SK-N-SH (cell line): ENCODE measurements at regions not wholly inside any gene's neighbourhood (a gene's known extent, or its start where the extent isn't known, plus 50 kb on each side); places are given as distances from the start of the nearest gene placed in this dataset.

Source experiments
- CTCF ChIA-PET: fragments of 300-600, 350-600 bp; formaldehyde crosslinking; extraction: SDS; loops from one replicate; lab custom pipeline; 2021; lab: Yijun Ruan, JAX
- POLR2A ChIA-PET: fragments of 350-600 bp; sonication (Branson Sonifier 250); formaldehyde crosslinking; extraction: SDS; loops from one replicate; lab custom pipeline; 2020; ENCODE audit warnings: antibody characterized with exemption, inconsistent platforms; lab: Yijun Ruan, JAX
- DNase-seq: peaks from one replicate; pipeline ENCODE4 v3.0.0; 2012
- H2AFZ ChIP-seq: fragments of 200-600 bp; sonication (generic); 2 replicates; pipeline ENCODE4 v1.8.1; 2016; ENCODE audit warnings: antibody characterized with exemption, mild to moderate bottlenecking, low read depth
- H3F3A ChIP-seq: fragments of 200-600 bp; sonication (generic); replicated peaks from 2 replicates; pipeline ENCODE3; 2016; ENCODE audit warnings: antibody characterized with exemption, mild to moderate bottlenecking; ENCODE audit not compliant: insufficient read depth
- H3K27ac ChIP-seq, 2 experiments: fragments of 200-500 bp in 1 of 2; fragments of 200-600 bp in 1 of 2; sonication (Bioruptor generic) in 1 of 2; sonication (generic), shearing (Covaris generic) in 1 of 2; 2 replicates each; pipeline versions ENCODE4 v1.5.1 to v1.6.1; 2014 to 2016; ENCODE audit warnings: low read depth in 2 of 2, inconsistent platforms in 1 of 2, low read length in 1 of 2, mild to moderate bottlenecking in 1 of 2, mixed read lengths in 1 of 2
- H3K27me3 ChIP-seq: fragments of 200-600 bp; sonication (generic), shearing (Covaris generic); 2 replicates; pipeline ENCODE4 v1.6.1; 2016; ENCODE audit warnings: mixed run types; ENCODE audit not compliant: insufficient read depth
- H3K36me3 ChIP-seq, 2 experiments: fragments of 200-500 bp in 1 of 2; fragments of 200-600 bp in 1 of 2; sonication (Bioruptor generic) in 1 of 2; sonication (generic) in 1 of 2; replicated peaks in 1 of 2; 2 replicates each; pipeline versions ENCODE3 to v1.5.1; 2014 to 2016; ENCODE audit warnings: low read length in 1 of 2, mild to moderate bottlenecking in 1 of 2; ENCODE audit not compliant: insufficient read depth in 2 of 2, control insufficient read depth in 1 of 2
- H3K4me1 ChIP-seq, 2 experiments: fragments of 200-500 bp in 1 of 2; fragments of 200-600 bp in 1 of 2; sonication (Bioruptor generic) in 1 of 2; sonication (generic), shearing (Covaris generic) in 1 of 2; 2 replicates each; pipeline versions ENCODE4 v1.5.1 to v1.6.1; 2014 to 2016; ENCODE audit warnings: low read depth in 1 of 2, low read length in 1 of 2, mixed run types in 1 of 2; ENCODE audit not compliant: insufficient read depth in 2 of 2, control insufficient read depth in 1 of 2
- H3K4me2 ChIP-seq: fragments of 200-600 bp; sonication (generic), shearing (Covaris generic); 2 replicates; pipeline ENCODE4 v1.6.1; 2017; ENCODE audit warnings: mixed run types
- H3K4me3 ChIP-seq, 2 experiments: fragments of 200-500 bp in 1 of 2; fragments of 200-600 bp in 1 of 2; sonication (Bioruptor generic) in 1 of 2; sonication (generic), shearing (Covaris generic) in 1 of 2; 2 replicates each; pipeline versions ENCODE4 v1.5.1 to v1.8.1; 2014 to 2016; ENCODE audit warnings: low read depth in 2 of 2, inconsistent platforms in 1 of 2, low read length in 1 of 2, mild to moderate bottlenecking in 1 of 2, mixed read lengths in 1 of 2, moderate library complexity in 1 of 2
- H3K79me2 ChIP-seq: fragments of 200-600 bp; sonication (generic); 2 replicates; pipeline ENCODE4 v1.8.1; 2017; ENCODE audit warnings: mild to moderate bottlenecking; ENCODE audit not compliant: insufficient read depth
- H3K9ac ChIP-seq: fragments of 200-600 bp; sonication (generic); 2 replicates; pipeline ENCODE4 v1.6.1; 2017; ENCODE audit warnings: mixed run types
- H3K9me2 ChIP-seq: fragments of 200-600 bp; sonication (generic); 2 replicates; pipeline ENCODE4 v1.6.1; 2017; ENCODE audit warnings: mixed run types
- H3K9me3 ChIP-seq: fragments of 200-600 bp; sonication (generic); 2 replicates; pipeline ENCODE4 v1.6.1; 2017; ENCODE audit warnings: mixed run types, mild to moderate bottlenecking, moderate library complexity
- H4K20me1 ChIP-seq: fragments of 200-600 bp; sonication (generic); 2 replicates; pipeline ENCODE4 v1.6.1; 2017; ENCODE audit warnings: mild to moderate bottlenecking, mixed run types; ENCODE audit not compliant: insufficient read depth
- CHD2 ChIP-seq: fragments of 150-350 bp; IDR thresholded peaks from 2 replicates; pipeline ENCODE4 v1.6.1; 2018; ENCODE audit warnings: low read length; ENCODE audit not compliant: partially characterized antibody
- ELF1 ChIP-seq: IDR thresholded peaks from 2 replicates; pipeline ENCODE4 v1.4.0; 2012
- FOSL2 ChIP-seq: IDR thresholded peaks from 2 replicates; pipeline ENCODE4 v1.4.0; 2012; ENCODE audit warnings: low read depth, mild to moderate bottlenecking, moderate library complexity, borderline replicate concordance
- GATA2 ChIP-seq: sonication (generic); formaldehyde crosslinking; IDR thresholded peaks from 2 replicates; pipeline ENCODE4 v1.5.0; 2020; ENCODE audit warnings: mild to moderate bottlenecking, missing genetic modification reagents
- JUND ChIP-seq: IDR thresholded peaks from 2 replicates; pipeline ENCODE4 v1.4.0; 2012
- MXI1 ChIP-seq: IDR thresholded peaks from 2 replicates; pipeline ENCODE4 v1.6.1; 2012; ENCODE audit warnings: mild to moderate bottlenecking, low read depth, low read length, improper control_type of control experiment
- RXRA ChIP-seq: IDR thresholded peaks from 2 replicates; pipeline ENCODE4 v1.4.0; 2012; ENCODE audit warnings: low read depth, mild to moderate bottlenecking, borderline replicate concordance
- TCF12 ChIP-seq: IDR thresholded peaks from 2 replicates; pipeline ENCODE4 v1.4.0; 2012
- WGBS: methylation state at CpG from one replicate; pipeline ENCODE4 v1.1.6; 2017; ENCODE audit warnings: low lambda C conversion rate; 5-methylcytosine and 5-hydroxymethylcytosine counted together
- TF ChIP-seq, protein P1 (sequence below): IDR thresholded peaks from 2 replicates; pipeline ENCODE4 v1.4.0; 2012; ENCODE audit warnings: low read depth, borderline replicate concordance
- TF ChIP-seq, protein P2 (sequence below): fragments of 150-350 bp; IDR thresholded peaks from 2 replicates; pipeline ENCODE4 v1.6.1; 2016; ENCODE audit warnings: mild to moderate bottlenecking, low read depth, low read length
- TF ChIP-seq, protein P3 (sequence below): IDR thresholded peaks from 2 replicates; pipeline ENCODE4 v1.6.1; 2012; ENCODE audit warnings: mild to moderate bottlenecking, low read depth, low read length, moderate library complexity

DNA sequence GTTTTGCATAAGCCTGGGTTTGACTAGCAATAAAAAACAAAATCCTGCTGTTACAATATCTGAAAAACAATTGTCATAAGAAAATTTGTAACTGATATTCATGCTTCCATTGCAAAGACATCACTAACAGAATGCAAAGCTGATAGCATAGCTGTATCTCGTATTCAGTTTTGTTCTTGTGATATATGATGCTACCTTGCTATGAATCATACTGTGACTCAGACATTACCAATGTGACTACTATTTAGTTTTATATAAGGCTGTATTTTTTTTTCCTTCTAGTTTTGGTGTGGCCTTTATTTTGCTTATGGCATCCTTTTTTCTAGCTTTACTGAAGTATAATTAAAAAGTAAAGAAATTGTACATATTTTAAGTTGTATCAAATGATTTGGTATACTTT is 1381.8 kb downstream of the MRPL39 start:
- Histone ChIP-seq H3K9ac (no peak overlapping the region), H4K20me1 (no peaks in the 10 kb centered on the region), H3K27me3 (no peaks in the 10 kb centered on the region), H3F3A (peaks cover 7% of the 10 kb centered on the region), H3K36me3 (no peaks in the 10 kb centered on the region), H3K4me1 (no peaks in the 10 kb centered on the region), H3K4me2 (no peak overlapping the region), H2AFZ (no peak overlapping the region), H3K9me3 (0 out of 2 replicates have a peak, but pooled peaks cover 8% of the 10 kb centered on the region)
- ChIA-PET POLR2A (no interaction called here), CTCF (interaction anchor here (2.1 kb wide), 1 partner anchor 10 kb away, joined by 5 read pairs; no protein-coding TSS in a partner anchor)
- TF ChIP-seq FOSL2 (peak; percentile 91), CHD2 (no peak), JUND (peak; percentile 87), TCF12 (0 out of 2 replicates have a peak, but pooled peaks have one; percentile 19), GATA2 (no peak)
- TF ChIP-seq, protein P1, sequence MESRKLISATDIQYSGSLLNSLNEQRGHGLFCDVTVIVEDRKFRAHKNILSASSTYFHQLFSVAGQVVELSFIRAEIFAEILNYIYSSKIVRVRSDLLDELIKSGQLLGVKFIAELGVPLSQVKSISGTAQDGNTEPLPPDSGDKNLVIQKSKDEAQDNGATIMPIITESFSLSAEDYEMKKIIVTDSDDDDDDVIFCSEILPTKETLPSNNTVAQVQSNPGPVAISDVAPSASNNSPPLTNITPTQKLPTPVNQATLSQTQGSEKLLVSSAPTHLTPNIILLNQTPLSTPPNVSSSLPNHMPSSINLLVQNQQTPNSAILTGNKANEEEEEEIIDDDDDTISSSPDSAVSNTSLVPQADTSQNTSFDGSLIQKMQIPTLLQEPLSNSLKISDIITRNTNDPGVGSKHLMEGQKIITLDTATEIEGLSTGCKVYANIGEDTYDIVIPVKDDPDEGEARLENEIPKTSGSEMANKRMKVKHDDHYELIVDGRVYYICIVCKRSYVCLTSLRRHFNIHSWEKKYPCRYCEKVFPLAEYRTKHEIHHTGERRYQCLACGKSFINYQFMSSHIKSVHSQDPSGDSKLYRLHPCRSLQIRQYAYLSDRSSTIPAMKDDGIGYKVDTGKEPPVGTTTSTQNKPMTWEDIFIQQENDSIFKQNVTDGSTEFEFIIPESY = no peak
- TF ChIP-seq, all 33 proteins: peak for 3
- Histone ChIP-seq H3K79me2 (no peaks in the 10 kb centered on the region), H3K27ac (no peak overlapping the region), H3K4me3 (no peak overlapping the region), H3K9me2 (no peaks in the 10 kb centered on the region)
- DNase-seq = no peak
- WGBS = 8% methylated on average over 1 of the region's 1 CpG

DNA sequence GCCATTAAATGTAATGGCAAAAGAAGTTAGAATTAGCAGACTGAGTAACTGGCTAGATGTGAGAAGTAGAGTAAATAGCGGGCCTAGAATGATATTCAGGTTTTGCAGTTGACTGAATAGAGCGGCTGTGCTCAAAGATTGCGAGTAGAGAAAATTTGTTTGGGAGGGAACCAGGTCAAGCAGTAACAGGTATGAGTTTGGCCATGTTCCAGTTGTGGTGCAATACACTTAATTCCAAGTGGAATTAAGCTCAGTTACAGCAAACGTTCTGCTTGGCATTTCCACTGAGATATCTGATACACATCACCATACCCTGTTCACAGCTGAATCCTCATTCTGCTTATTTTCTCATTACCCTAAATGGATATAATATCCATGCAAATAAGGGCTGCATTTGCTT is 1382.9 kb downstream of the MRPL39 start:
- Histone ChIP-seq H4K20me1 (no peaks in the 10 kb centered on the region), H3K9me2 (no peaks in the 10 kb centered on the region), H3K4me1 (no peaks in the 10 kb centered on the region), H3K4me2 (no peak overlapping the region), H3K9ac (no peak overlapping the region), H3K79me2 (no peaks in the 10 kb centered on the region), H3K9me3 (0 out of 2 replicates have a peak, but pooled peaks cover 8% of the 10 kb centered on the region), H3K27me3 (no peaks in the 10 kb centered on the region), H2AFZ (no peak overlapping the region), H3F3A (peaks cover 7% of the 10 kb centered on the region), H3K27ac (no peak overlapping the region), H3K36me3 (no peaks in the 10 kb centered on the region), H3K4me3 (no peak overlapping the region)
- 81% methylated on average over 4 of the region's 4 CpGs for WGBS
- TF ChIP-seq, protein P2, sequence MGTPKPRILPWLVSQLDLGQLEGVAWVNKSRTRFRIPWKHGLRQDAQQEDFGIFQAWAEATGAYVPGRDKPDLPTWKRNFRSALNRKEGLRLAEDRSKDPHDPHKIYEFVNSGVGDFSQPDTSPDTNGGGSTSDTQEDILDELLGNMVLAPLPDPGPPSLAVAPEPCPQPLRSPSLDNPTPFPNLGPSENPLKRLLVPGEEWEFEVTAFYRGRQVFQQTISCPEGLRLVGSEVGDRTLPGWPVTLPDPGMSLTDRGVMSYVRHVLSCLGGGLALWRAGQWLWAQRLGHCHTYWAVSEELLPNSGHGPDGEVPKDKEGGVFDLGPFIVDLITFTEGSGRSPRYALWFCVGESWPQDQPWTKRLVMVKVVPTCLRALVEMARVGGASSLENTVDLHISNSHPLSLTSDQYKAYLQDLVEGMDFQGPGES = no peak
- TF ChIP-seq RXRA (no peak), GATA2 (no peak), ELF1 (no peak), MXI1 (no peak)
- TF ChIP-seq, protein P3, sequence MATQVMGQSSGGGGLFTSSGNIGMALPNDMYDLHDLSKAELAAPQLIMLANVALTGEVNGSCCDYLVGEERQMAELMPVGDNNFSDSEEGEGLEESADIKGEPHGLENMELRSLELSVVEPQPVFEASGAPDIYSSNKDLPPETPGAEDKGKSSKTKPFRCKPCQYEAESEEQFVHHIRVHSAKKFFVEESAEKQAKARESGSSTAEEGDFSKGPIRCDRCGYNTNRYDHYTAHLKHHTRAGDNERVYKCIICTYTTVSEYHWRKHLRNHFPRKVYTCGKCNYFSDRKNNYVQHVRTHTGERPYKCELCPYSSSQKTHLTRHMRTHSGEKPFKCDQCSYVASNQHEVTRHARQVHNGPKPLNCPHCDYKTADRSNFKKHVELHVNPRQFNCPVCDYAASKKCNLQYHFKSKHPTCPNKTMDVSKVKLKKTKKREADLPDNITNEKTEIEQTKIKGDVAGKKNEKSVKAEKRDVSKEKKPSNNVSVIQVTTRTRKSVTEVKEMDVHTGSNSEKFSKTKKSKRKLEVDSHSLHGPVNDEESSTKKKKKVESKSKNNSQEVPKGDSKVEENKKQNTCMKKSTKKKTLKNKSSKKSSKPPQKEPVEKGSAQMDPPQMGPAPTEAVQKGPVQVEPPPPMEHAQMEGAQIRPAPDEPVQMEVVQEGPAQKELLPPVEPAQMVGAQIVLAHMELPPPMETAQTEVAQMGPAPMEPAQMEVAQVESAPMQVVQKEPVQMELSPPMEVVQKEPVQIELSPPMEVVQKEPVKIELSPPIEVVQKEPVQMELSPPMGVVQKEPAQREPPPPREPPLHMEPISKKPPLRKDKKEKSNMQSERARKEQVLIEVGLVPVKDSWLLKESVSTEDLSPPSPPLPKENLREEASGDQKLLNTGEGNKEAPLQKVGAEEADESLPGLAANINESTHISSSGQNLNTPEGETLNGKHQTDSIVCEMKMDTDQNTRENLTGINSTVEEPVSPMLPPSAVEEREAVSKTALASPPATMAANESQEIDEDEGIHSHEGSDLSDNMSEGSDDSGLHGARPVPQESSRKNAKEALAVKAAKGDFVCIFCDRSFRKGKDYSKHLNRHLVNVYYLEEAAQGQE = no peak
- CTCF ChIA-PET = interaction anchor here (2.1 kb wide), 1 partner anchor 9 kb away, joined by 5 read pairs; no protein-coding TSS in a partner anchor
- no peak for DNase-seq
- POLR2A ChIA-PET = no interaction called here
